GM12878 (cell line): ENCODE measurements at regions not wholly inside any gene's neighbourhood (a gene's known extent, or its start where the extent isn't known, plus 50 kb on each side); places are given as distances from the start of the nearest gene placed in this dataset.

Source experiments
- ATAC-seq: fragments of 200-7000 bp; cut with Tn5 transposase; 3 replicates; pipeline ENCODE4 v1.9.1; 2020; ENCODE audit warnings: mild to moderate bottlenecking, moderate library complexity
- BruUV-seq: library from RNA; stranded (reverse); fragments of 400-500 nt; replicated peaks from 2 replicates; lab custom pipeline; 2021; lab: Mats Ljungman, UMichigan
- CTCF ChIA-PET: fragments of 300-600 bp; sonication (Branson Sonifier 250); formaldehyde crosslinking; extraction: SDS; loops from one replicate; lab custom pipeline; 2021; ENCODE audit warnings: inconsistent platforms; lab: Yijun Ruan, JAX
- POLR2A ChIA-PET: fragments of 350-600 bp; formaldehyde crosslinking; extraction: SDS; loops from one replicate; lab custom pipeline; 2021; ENCODE audit warnings: inconsistent platforms; lab: Charles Lee
- RAD21 ChIA-PET: fragments of 300-600 bp; sonication (Branson Sonifier 250); formaldehyde crosslinking; loops from one replicate; lab custom pipeline; 2023; ENCODE audit warnings: antibody characterized with exemption; ENCODE audit not compliant: unreplicated experiment; lab: Charles Lee
- SMC1A ChIA-PET: fragments of 300-600 bp; sonication (Branson Sonifier 250); formaldehyde crosslinking; loops from one replicate; lab custom pipeline; 2023; ENCODE audit not compliant: unreplicated experiment, uncharacterized antibody; lab: Charles Lee
- DNase-seq: peaks from one replicate; pipeline ENCODE4 v3.0.0-alpha.2; 2011; ENCODE audit warnings: low read depth, low spot score
- FAIRE-seq: peaks from 3 replicates; lab custom pipeline; 2011; peaks lifted over from hg19 to GRCh38; lab: Jason Lieb, UNC
- H2AFZ ChIP-seq: 2 replicates; pipeline ENCODE4 v1.6.0; 2011; ENCODE audit warnings: low read depth, low read length, control low read depth; ENCODE audit not compliant: control insufficient read depth
- H3K27ac ChIP-seq: 2 replicates; pipeline ENCODE4 v1.5.1; 2011; ENCODE audit warnings: control low read depth; ENCODE audit not compliant: control insufficient read depth, insufficient read depth
- H3K27me3 ChIP-seq, 2 experiments: replicated peaks in 1 of 2; 2 replicates each; pipeline versions ENCODE4 v1.6.0 to v1.6.1; 2011; ENCODE audit warnings: low read length in 1 of 2; ENCODE audit not compliant: control insufficient read depth in 2 of 2, insufficient read depth in 2 of 2
- H3K36me3 ChIP-seq, 2 experiments: 2 replicates each; pipeline ENCODE4 v1.5.1; 2011; ENCODE audit warnings: low read length in 1 of 2; ENCODE audit not compliant: control insufficient read depth in 2 of 2, insufficient read depth in 2 of 2
- H3K4me1 ChIP-seq: 2 replicates; pipeline ENCODE4 v1.6.1; 2011; ENCODE audit warnings: mild to moderate bottlenecking, low read length, moderate library complexity, mixed read lengths; ENCODE audit not compliant: control insufficient read depth, insufficient read depth
- H3K4me2 ChIP-seq: 2 replicates; pipeline ENCODE4 v1.6.0; 2011; ENCODE audit warnings: control low read depth; ENCODE audit not compliant: control insufficient read depth, insufficient read depth
- H3K4me3 ChIP-seq: fragments of 200-600 bp; sonication (generic); 2 replicates; pipeline ENCODE4 v1.5.1; 2016
- H3K79me2 ChIP-seq: 2 replicates; pipeline ENCODE4 v1.6.0; 2011; ENCODE audit warnings: low read length; ENCODE audit not compliant: control insufficient read depth, insufficient read depth
- H3K9ac ChIP-seq: 2 replicates; pipeline ENCODE4 v1.8.0; 2011; ENCODE audit warnings: low read length, control low read depth, mixed read lengths; ENCODE audit not compliant: control insufficient read depth, insufficient read depth
- H3K9me3 ChIP-seq: replicated peaks from 3 replicates; pipeline ENCODE4 v1.5.1; 2011; ENCODE audit warnings: mild to moderate bottlenecking, low read length; ENCODE audit not compliant: control insufficient read depth, insufficient read depth
- H4K20me1 ChIP-seq: 2 replicates; pipeline ENCODE4 v1.6.0; 2011; ENCODE audit not compliant: control insufficient read depth, insufficient read depth
- CREB1 ChIP-seq: IDR thresholded peaks from 2 replicates; pipeline ENCODE4 v1.6.1; 2012; ENCODE audit warnings: low read depth, mild to moderate bottlenecking, inconsistent platforms
- E2F4 ChIP-seq: IDR thresholded peaks from 2 replicates; pipeline ENCODE4 v1.6.1; 2012; ENCODE audit warnings: low read depth, low read length, improper control_type of control experiment
- EGR1 ChIP-seq, 2 experiments: IDR thresholded peaks; 1 replicate in 1 of 2; 2 replicates in 1 of 2; pipeline ENCODE4 v1.6.1; 2011 to 2012; ENCODE audit warnings: low read depth in 2 of 2, low read length in 2 of 2, borderline replicate concordance in 1 of 2, mild to moderate bottlenecking in 1 of 2, moderate library complexity in 1 of 2
- GABPA ChIP-seq: IDR thresholded peaks from 2 replicates; pipeline ENCODE4 v1.6.1; 2014; ENCODE audit warnings: antibody characterized with exemption, low read depth, mild to moderate bottlenecking, inconsistent platforms
- IKZF1 ChIP-seq: fragments of 450-650 bp; conservative IDR thresholded peaks from 2 replicates; pipeline ENCODE4 v1.6.1; 2017; ENCODE audit warnings: antibody characterized with exemption, mild to moderate bottlenecking
- MTA3 ChIP-seq: IDR thresholded peaks from 2 replicates; pipeline ENCODE4 v1.6.1; 2012; ENCODE audit warnings: low read length, inconsistent platforms, borderline replicate concordance
- NFIC ChIP-seq: IDR thresholded peaks from 2 replicates; pipeline ENCODE4 v1.6.1; 2012; ENCODE audit warnings: low read depth, mild to moderate bottlenecking, inconsistent platforms, low read length, moderate library complexity
- NR2F1 ChIP-seq: fragments of 450-650 bp; conservative IDR thresholded peaks from 2 replicates; pipeline ENCODE4 v1.6.1; 2017; ENCODE audit warnings: mild to moderate bottlenecking
- PAX8 ChIP-seq: fragments of 450-650 bp; IDR thresholded peaks from 2 replicates; pipeline ENCODE4 v1.6.1; 2017; ENCODE audit warnings: mild to moderate bottlenecking, moderate library complexity
- RAD51 ChIP-seq: fragments of 450-650 bp; IDR thresholded peaks from 2 replicates; pipeline ENCODE4 v1.6.1; 2016; ENCODE audit warnings: moderate library complexity, mild to moderate bottlenecking, inconsistent platforms
- SIN3A ChIP-seq: IDR thresholded peaks from 2 replicates; pipeline ENCODE4 v1.6.1; 2012; ENCODE audit warnings: low read depth, low read length, improper control_type of control experiment
- SMAD1 ChIP-seq: fragments of 450-650 bp; IDR thresholded peaks from 2 replicates; pipeline ENCODE4 v1.6.1; 2018; ENCODE audit warnings: mild to moderate bottlenecking, low read depth; ENCODE audit not compliant: partially characterized antibody
- SP1 ChIP-seq: IDR thresholded peaks from one replicate; pipeline ENCODE4 v1.6.1; 2011; ENCODE audit warnings: low read depth, low read length
- SREBF1 ChIP-seq: IDR thresholded peaks from 2 replicates; pipeline ENCODE4 v1.6.1; 2012; ENCODE audit warnings: mild to moderate bottlenecking, low read length
- SREBF2 ChIP-seq: IDR thresholded peaks from 2 replicates; pipeline ENCODE4 v1.6.1; 2012; ENCODE audit warnings: mild to moderate bottlenecking, low read length
- STAT1 ChIP-seq: fragments of 450-650 bp; conservative IDR thresholded peaks from 2 replicates; pipeline ENCODE4 v1.6.1; 2014; ENCODE audit warnings: antibody characterized with exemption, mild to moderate bottlenecking
- STAT3 ChIP-seq: IDR thresholded peaks from 2 replicates; pipeline ENCODE4 v1.6.1; 2011; ENCODE audit warnings: low read depth, low read length, improper control_type of control experiment
- in situ Hi-C: fragments of 300-500 bp; cut with MboI; formaldehyde crosslinking; loops from 9 replicates; pipeline ENCODE4 v1.14.3; 2018; ENCODE audit warnings: mixed read lengths
- intact Hi-C: fragments of 100-400 bp; cut with micrococcal nuclease; formaldehyde crosslinking; loops from one replicate; pipeline ENCODE4 v1.14.2; 2022; ENCODE audit not compliant: unreplicated experiment

- Histone ChIP-seq H3K4me2 (no peak overlapping the region), H4K20me1 (no peaks in the 10 kb centered on the region), H3K9me3 (no peaks in the 10 kb centered on the region), H3K9ac (no peak overlapping the region), H2AFZ (no peak overlapping the region), H3K27me3 (no peaks in the 10 kb centered on the region), H3K4me1 (no peaks in the 10 kb centered on the region)
- intact Hi-C loops (no loop called here), in situ Hi-C loops (no loop called here)
- RAD21 ChIA-PET: no interaction called here
- no TSS peak for BruUV-seq
- SMC1A ChIA-PET: no interaction called here
- CTCF ChIA-PET: no interaction called here
- ATAC-seq (no peak), FAIRE-seq (no peak)
- POLR2A ChIA-PET: no interaction called here
- TF ChIP-seq E2F4: no peak
- TF ChIP-seq STAT3: no peak
- TF ChIP-seq NFIC: no peak
- no peak for TF ChIP-seq MTA3
- no peak for TF ChIP-seq STAT1
- no peak for TF ChIP-seq IKZF1
- TF ChIP-seq SP1: no peak
- no peak for TF ChIP-seq GABPA
- no peak for TF ChIP-seq NR2F1
- no peak for TF ChIP-seq CREB1
- TF ChIP-seq SREBF2: no peak
- TF ChIP-seq PAX8: no peak
- TF ChIP-seq SMAD1: no peak
- TF ChIP-seq SREBF1: no peak
- no peak for TF ChIP-seq RAD51
- TF ChIP-seq EGR1 (IDR thresholded peaks at IDR 0.05; ENCODE audit: borderline replicate concordance in 1 of 2, low read depth in 2 of 2, low read length in 2 of 2): no peak
- no peak for TF ChIP-seq SIN3A
- TF ChIP-seq, all 136 proteins: peak for 0
- H3K27ac ChIP-seq: no peak overlapping the region
- no peaks in the 10 kb centered on the region for H3K36me3 ChIP-seq
- H3K4me3 ChIP-seq: no peak overlapping the region
- DNase-seq: no peak
- no peaks in the 10 kb centered on the region for H3K79me2 ChIP-seq
Observed at GRCh38 chr1:118588566-118588965, 399.6 kb downstream of the TBX15 start.
